GM10248 (cell line): ENCODE measurements at regions not wholly inside any gene's neighbourhood (a gene's known extent, or its start where the extent isn't known, plus 50 kb on each side); places are given as distances from the start of the nearest gene placed in this dataset.

ENCODE experiments used
- CTCF ChIA-PET: fragments of 300-600 bp; sonication (Branson Sonifier 250); formaldehyde crosslinking; extraction: SDS; loops from one replicate; lab custom pipeline; 2021; ENCODE audit warnings: antibody characterized with exemption; lab: Yijun Ruan, JAX
- POLR2A ChIA-PET: fragments of 350-650 bp; sonication (Branson Sonifier 250); formaldehyde crosslinking; extraction: SDS; loops from one replicate; lab custom pipeline; 2020; ENCODE audit warnings: antibody characterized with exemption; lab: Yijun Ruan, JAX
- DNase-seq: peaks from one replicate; pipeline ENCODE4 v3.0.0; 2012; ENCODE audit errors: extremely low spot score
- CTCF ChIP-seq: IDR thresholded peaks from 2 replicates; pipeline ENCODE4 v1.5.1; 2012; ENCODE audit warnings: mild to moderate bottlenecking, low read depth; ENCODE audit errors: extremely low read depth, missing control alignments, control extremely low read depth

- ChIA-PET POLR2A (no interaction called here), CTCF (no interaction called here)
- TF ChIP-seq CTCF = no peak
- DNase-seq = no peak
Measured at GRCh38 chr2:128368437-128369107, 49.9 kb upstream of the HS6ST1 start.

- CTCF ChIA-PET = no interaction called here
- DNase-seq = no peak
Measured at GRCh38 chr2:128369108-128369555, 50.5 kb upstream of the HS6ST1 start.

GRCh38 chr2:128369602-128370467 lies 51.2 kb upstream of the HS6ST1 start:
- ChIA-PET POLR2A (no interaction called here), CTCF (no interaction called here)
- no peak for DNase-seq
- TF ChIP-seq CTCF = no peak

More at GRCh38 chr2:128369108-128369555, 50.5 kb upstream of the HS6ST1 start:
- POLR2A ChIA-PET = no interaction called here
- TF ChIP-seq CTCF = no peak

- no peak for DNase-seq
- CTCF ChIA-PET = no interaction called here
- TF ChIP-seq CTCF = no peak
- POLR2A ChIA-PET = no interaction called here
Measured at GRCh38 chr2:128370468-128371247, 52.0 kb upstream of the HS6ST1 start.

GRCh38 chr2:128371248-128371630 lies 52.6 kb upstream of the HS6ST1 start:
- CTCF ChIA-PET = interaction anchor here (1.6 kb wide), 1 partner anchor 14 kb away, joined by 4 read pairs; no protein-coding TSS in a partner anchor
- POLR2A ChIA-PET = no interaction called here
- TF ChIP-seq CTCF = no peak
- DNase-seq = no peak
